B cell (primary cell): ENCODE measurements at regions not wholly inside any gene's neighbourhood (a gene's known extent, or its start where the extent isn't known, plus 50 kb on each side); places are given as distances from the start of the nearest gene placed in this dataset.

Experiments used
- ATAC-seq: fragments of 200-7000 bp; cut with Tn5 transposase; one replicate; pipeline ENCODE4 v1.10.0; 2021; ENCODE audit warnings: low read depth, mild to moderate bottlenecking, moderate number of reproducible peaks, moderate library complexity
- CTCF ChIA-PET: fragments of 350-600 bp; sonication (Branson Sonifier 250); formaldehyde crosslinking; loops from one replicate; lab custom pipeline; 2021; ENCODE audit warnings: antibody characterized with exemption, inconsistent platforms; lab: Charles Lee
- POLR2A ChIA-PET: fragments of 350-600 bp; sonication (Branson Sonifier 250); formaldehyde crosslinking; loops from one replicate; lab custom pipeline; 2021; ENCODE audit warnings: antibody characterized with exemption; lab: Charles Lee
- DNase-seq: peaks from one replicate; pipeline ENCODE4 v3.0.0; 2013
- H2AFZ ChIP-seq: 2 replicates; pipeline ENCODE4 v1.6.1; 2012; ENCODE audit warnings: mild to moderate bottlenecking, low read depth, low read length; ENCODE audit not compliant: insufficient read depth, poor library complexity, severe bottlenecking
- H3K27ac ChIP-seq, 2 donors: 1 replicate in 1 of 2; 2 replicates in 1 of 2; pipeline ENCODE4 v1.5.1; 2012 to 2013; ENCODE audit warnings: low read length in 2 of 2, mild to moderate bottlenecking in 2 of 2, moderate library complexity in 1 of 2
- H3K27me3 ChIP-seq, 4 experiments: fragments of 200-600 bp in 1 of 4; sonication (generic) in 1 of 4; replicated peaks in 1 of 4; 1 replicate in 2 of 4; 2 replicates in 2 of 4; pipeline versions ENCODE4 v1.6.1 to v1.7.0; 2013 to 2016; ENCODE audit warnings: low read length in 3 of 4, mild to moderate bottlenecking in 2 of 4, mixed read lengths in 1 of 4, moderate library complexity in 1 of 4; ENCODE audit not compliant: insufficient read depth in 4 of 4, control insufficient read depth in 3 of 4; ENCODE audit errors: control extremely low read depth in 1 of 4
- H3K36me3 ChIP-seq, 2 experiments: replicated peaks in 1 of 2; 1 replicate in 1 of 2; 2 replicates in 1 of 2; pipeline versions ENCODE4 v1.6.1 to v1.7.1; 2013; ENCODE audit warnings: low read length in 1 of 2; ENCODE audit not compliant: insufficient read depth in 2 of 2, control insufficient read depth in 1 of 2; ENCODE audit errors: control extremely low read depth in 1 of 2, extremely low read depth in 1 of 2
- H3K4me1 ChIP-seq, 2 donors: fragments of 200-600 bp in 1 of 2; sonication (generic) in 1 of 2; 1 replicate in 1 of 2; 2 replicates in 1 of 2; pipeline versions ENCODE4 v1.5.1 to v1.6.1; 2013 to 2017; ENCODE audit warnings: low read length in 2 of 2; ENCODE audit not compliant: control insufficient read depth in 2 of 2, insufficient read depth in 2 of 2
- H3K4me2 ChIP-seq: replicated peaks from 2 replicates; pipeline ENCODE3; 2012; ENCODE audit warnings: mild to moderate bottlenecking, low read depth, low read length; ENCODE audit not compliant: poor library complexity, severe bottlenecking
- H3K4me3 ChIP-seq, 5 experiments: fragments of 200-600 bp in 1 of 5; sonication (generic) in 1 of 5; 1 replicate in 3 of 5; 2 replicates in 2 of 5; pipeline versions ENCODE4 v1.5.1 to v1.7.0; 2011 to 2016; ENCODE audit warnings: low read length in 4 of 5, mild to moderate bottlenecking in 4 of 5, low read depth in 2 of 5, control low read depth in 1 of 5, moderate library complexity in 1 of 5; ENCODE audit not compliant: insufficient read depth in 1 of 5; ENCODE audit errors: control extremely low read depth in 1 of 5, extremely low read depth in 1 of 5
- H3K79me2 ChIP-seq: fragments of 200-600 bp; sonication (generic); one replicate; pipeline ENCODE4 v1.6.0; 2016; ENCODE audit warnings: low read length; ENCODE audit not compliant: control insufficient read depth, insufficient read depth
- H3K9ac ChIP-seq: fragments of 200-600 bp; sonication (generic); 2 replicates; pipeline ENCODE4 v1.6.1; 2017; ENCODE audit warnings: mild to moderate bottlenecking, low read length, moderate library complexity
- H3K9me3 ChIP-seq, 3 donors: one replicate each; pipeline versions ENCODE4 v1.6.1 to v1.7.1; 2013; ENCODE audit warnings: low read length in 2 of 3; ENCODE audit not compliant: control insufficient read depth in 2 of 3, insufficient read depth in 1 of 3; ENCODE audit errors: control extremely low read depth in 1 of 3
- H4K20me1 ChIP-seq: 2 replicates; pipeline ENCODE4 v1.6.0; 2012; ENCODE audit warnings: mild to moderate bottlenecking, low read length; ENCODE audit not compliant: insufficient read depth, control insufficient read depth, poor library complexity, severe bottlenecking
- H3K27ac Mint-ChIP-seq: one replicate; pipeline ENCODE4 v1.8.0; 2021; ENCODE audit warnings: mixed read lengths
- H3K27me3 Mint-ChIP-seq: one replicate; pipeline ENCODE4 v1.8.0; 2021; ENCODE audit warnings: mixed read lengths
- H3K4me1 Mint-ChIP-seq: one replicate; pipeline ENCODE4 v1.8.0; 2021; ENCODE audit warnings: mixed read lengths
- H3K4me3 Mint-ChIP-seq: one replicate; pipeline ENCODE4 v1.8.0; 2021; ENCODE audit warnings: mixed read lengths
- H3K9me3 Mint-ChIP-seq: one replicate; pipeline ENCODE4 v1.8.0; 2022; ENCODE audit warnings: mixed read lengths; ENCODE audit not compliant: insufficient read depth
- CTCF ChIP-seq: fragments of 200-600 bp; IDR thresholded peaks from one replicate; pipeline ENCODE4 v1.8.0; 2022; ENCODE audit warnings: antibody characterized with exemption, mild to moderate bottlenecking
- EZH2 ChIP-seq: IDR thresholded peaks from 2 replicates; pipeline ENCODE4 v1.6.1; 2012; ENCODE audit warnings: borderline replicate concordance, low read depth, mild to moderate bottlenecking, moderate library complexity, low read length; ENCODE audit not compliant: insufficient read depth, poor library complexity, severe bottlenecking
- WGBS: methylation state at CpG from one replicate; pipeline ENCODE4 v1.1.5; 2013; ENCODE audit warnings: missing lambda C conversion rate; ENCODE audit not compliant: insufficient coverage; 5-methylcytosine and 5-hydroxymethylcytosine counted together
- intact Hi-C: fragments of 100-400 bp; cut with micrococcal nuclease; formaldehyde crosslinking; loops from one replicate; pipeline ENCODE4 v1.10.0; 2022

- Histone ChIP-seq H3K79me2 (no peaks in the 10 kb centered on the region), H3K27me3 (no peaks in the 10 kb centered on the region), H2AFZ (no peak overlapping the region), H3K9ac (no peak overlapping the region), H3K27ac (no peak overlapping the region), H4K20me1 (no peaks in the 10 kb centered on the region), H3K4me1 (no peaks in the 10 kb centered on the region), H3K4me3 (no peak overlapping the region), H3K36me3 (no peaks in the 10 kb centered on the region), H3K4me2 (no peak overlapping the region), H3K9me3 (no peaks in the 10 kb centered on the region)
- POLR2A ChIA-PET = no interaction called here
- Mint-ChIP-seq H3K4me3 (no peak overlapping the region), H3K27ac (no peak overlapping the region), H3K4me1 (no peaks in the 10 kb centered on the region), H3K27me3 (no peaks in the 10 kb centered on the region), H3K9me3 (no peaks in the 10 kb centered on the region)
- intact Hi-C loops = no loop called here
- DNase-seq = no peak
- TF ChIP-seq CTCF (no peak), EZH2 (no peak)
- CTCF ChIA-PET = no interaction called here
- no peak for ATAC-seq
Measured at GRCh38 chr16:76732894-76733293, 455.7 kb downstream of the CNTNAP4 start.

- Histone ChIP-seq H3K9ac (no peak overlapping the region), H3K36me3 (no peaks in the 10 kb centered on the region), H3K4me2 (no peak overlapping the region), H3K79me2 (no peaks in the 10 kb centered on the region), H3K4me1 (no peaks in the 10 kb centered on the region), H4K20me1 (no peaks in the 10 kb centered on the region), H3K27me3 (no peaks in the 10 kb centered on the region), H3K9me3 (peaks cover 1 to 8% (median 4%) of the 10 kb centered on the region in 3 donors), H2AFZ (no peak overlapping the region), H3K4me3 (no peak overlapping the region), H3K27ac (no peak overlapping the region)
- POLR2A ChIA-PET = no interaction called here
- WGBS = no CpG with 5 or more reads among the region's 4 CpGs
- ATAC-seq (no peak), DNase-seq (no peak)
- Mint-ChIP-seq H3K27me3 (no peaks in the 10 kb centered on the region), H3K27ac (no peak overlapping the region), H3K4me1 (no peaks in the 10 kb centered on the region), H3K9me3 (peaks cover 6% of the 10 kb centered on the region), H3K4me3 (no peak overlapping the region)
- intact Hi-C loops = no loop called here
- CTCF ChIA-PET = no interaction called here
- no peak for TF ChIP-seq EZH2
- no peak for TF ChIP-seq CTCF
Measured at GRCh38 chr16:76741623-76742022, 449.4 kb upstream of the MON1B start.
